NCI-H510A (cell line): ENCODE measurements at regions not wholly inside any gene's neighbourhood (a gene's known extent, or its start where the extent isn't known, plus 50 kb on each side); places are given as distances from the start of the nearest gene placed in this dataset.
A peak's percentile ranks its signal among the peaks of the same experiment; 100 is the strongest.

Experiments
- DNase-seq: peaks from one replicate; lab custom pipeline; 2025; lab: John Stamatoyannopoulos, UW

DNA sequence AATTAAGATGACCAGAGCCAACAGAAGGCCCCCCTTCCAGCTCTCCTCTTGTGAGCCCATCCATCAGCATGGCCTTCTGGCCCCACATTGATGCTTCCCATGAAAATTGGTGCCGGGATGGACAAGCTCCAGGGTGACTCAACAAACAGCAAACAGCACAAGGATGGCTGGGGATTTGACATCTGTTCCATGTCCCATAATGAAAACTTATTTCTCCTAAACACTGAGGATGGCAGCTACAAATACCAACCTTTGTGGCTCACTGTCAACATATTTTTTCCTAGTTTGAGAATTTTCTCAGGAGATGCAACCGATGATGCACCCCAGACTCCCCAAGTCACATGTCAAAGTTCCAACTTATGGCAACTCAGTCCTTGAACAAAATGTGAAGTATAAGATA is 169.6 kb upstream of the SIX2 start:
- no peak for DNase-seq

DNA sequence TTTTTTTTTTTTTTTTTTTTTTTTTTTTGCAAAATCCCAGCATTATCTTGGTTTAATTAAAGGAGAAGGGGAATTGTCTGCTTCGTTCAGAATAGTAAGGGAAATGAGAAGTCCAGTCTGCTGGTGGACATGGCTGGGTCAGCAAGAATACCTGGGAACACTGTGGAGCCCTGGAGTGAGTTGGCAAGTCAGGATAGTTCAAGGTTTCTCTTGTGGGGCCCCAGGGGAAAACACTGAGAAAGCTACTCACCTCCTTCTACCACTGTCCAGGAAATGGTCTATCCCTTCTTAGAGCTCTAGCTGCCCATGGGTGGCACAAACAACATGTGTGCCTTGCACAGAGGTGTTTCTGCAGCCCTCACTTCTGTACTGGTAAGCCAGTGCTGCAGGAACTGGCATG is 169.1 kb upstream of the SIX2 start:
- DNase-seq = no peak

DNA sequence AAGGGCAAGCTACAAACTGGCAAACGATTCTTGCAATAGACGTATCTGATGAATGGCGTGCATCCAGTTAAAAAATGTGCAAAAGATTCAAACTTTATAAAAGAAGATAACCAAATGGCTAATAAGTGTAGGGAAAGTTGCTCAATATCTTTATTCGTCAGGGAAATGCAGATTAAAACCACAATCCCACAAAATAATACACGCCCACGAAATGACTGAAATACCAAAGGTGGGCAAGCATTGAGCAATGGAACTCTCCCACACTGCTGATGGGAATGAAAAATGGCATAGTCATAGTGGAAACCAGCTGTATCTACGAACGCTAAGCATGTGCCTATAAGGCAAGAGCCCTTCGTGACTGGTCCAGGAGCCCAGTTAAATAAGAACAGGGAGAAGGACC is 168.6 kb upstream of the SIX2 start:
- DNase-seq = no peak

DNA sequence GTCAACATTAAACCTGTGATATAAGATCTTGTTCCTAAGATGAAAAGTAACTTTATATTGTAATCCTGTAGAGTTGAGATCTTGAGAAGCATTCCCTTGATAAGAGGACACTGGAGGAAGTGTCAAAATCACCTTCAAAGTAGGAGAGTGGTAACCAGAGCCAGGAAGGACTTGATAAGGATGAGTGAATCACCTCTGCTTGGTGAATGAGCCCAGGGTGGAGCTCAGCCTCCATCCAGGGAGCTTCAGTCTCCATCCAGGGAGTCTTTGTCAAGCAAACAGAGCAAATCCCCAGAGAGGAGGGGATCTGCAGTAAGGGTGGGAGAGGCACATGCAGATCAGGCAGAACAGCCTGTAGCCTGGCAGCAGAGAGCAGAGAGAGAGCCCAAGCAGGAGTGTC is 167.1 kb upstream of the SIX2 start:
- DNase-seq = no peak

DNA sequence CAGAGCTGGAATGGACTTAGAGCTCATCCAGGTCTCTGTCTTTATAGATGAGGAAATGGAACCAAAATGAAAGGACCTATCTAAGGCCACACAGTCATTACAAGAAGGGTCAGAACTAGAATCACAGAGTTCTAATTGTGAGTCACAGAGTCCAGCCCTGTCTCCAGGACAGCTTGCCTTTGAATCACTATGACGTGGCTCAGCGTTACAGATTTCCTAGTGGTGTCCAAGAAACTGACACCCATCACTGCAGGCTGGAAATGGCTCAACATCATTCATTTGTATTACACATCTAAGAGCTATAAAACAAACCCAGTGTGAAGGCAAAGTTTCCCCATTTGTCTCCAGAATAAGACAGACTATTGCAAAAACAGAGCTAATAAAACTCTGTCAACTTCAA is 164.3 kb upstream of the SIX2 start:
- no peak for DNase-seq

DNA sequence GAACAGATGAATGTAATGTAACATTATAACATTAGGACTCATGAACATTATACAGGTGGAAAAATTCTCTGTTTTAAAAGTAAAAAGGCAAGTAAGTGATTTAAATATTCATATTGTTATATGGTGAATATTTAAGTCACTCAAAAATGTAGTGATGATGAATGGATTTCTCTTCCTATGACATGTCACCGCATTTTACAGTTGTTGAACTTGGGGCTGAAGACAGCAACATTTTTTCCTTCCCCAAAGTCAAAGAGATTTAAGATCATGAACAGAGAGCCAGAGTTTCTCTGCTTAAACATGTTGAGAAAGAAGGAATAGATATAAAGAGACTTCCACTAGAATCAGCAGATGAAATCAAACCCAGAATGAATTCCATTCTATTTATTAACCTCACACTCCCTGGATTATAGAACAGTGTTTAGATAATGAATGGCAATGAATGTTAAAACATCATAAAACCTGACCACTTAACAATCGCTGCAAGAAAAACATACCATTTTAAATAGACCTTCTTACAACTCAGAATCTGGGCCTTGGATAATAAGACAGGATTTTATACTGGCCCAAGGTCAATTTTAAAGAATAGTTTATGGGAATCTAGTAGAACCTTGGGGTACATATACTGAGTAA is 163.6 kb upstream of the SIX2 start:
- no peak for DNase-seq

DNA sequence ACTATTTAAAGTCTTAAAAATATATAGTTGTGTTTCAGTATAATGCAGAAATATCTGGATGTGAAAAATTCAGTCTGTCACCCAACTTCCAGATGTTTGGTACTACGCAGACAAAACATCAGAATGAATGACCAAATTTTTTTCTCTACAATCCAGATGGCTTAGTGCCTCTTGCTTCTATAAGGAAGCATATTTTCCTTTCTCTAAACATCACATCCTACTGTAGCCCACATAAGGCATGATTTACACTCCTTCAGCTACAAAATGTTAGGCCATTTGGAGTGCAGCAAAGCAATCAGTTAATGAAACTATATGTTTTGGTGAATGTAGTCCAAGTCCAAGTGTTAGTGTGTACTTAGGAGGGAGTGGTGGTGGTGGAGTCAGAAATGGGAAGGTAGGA is 162.9 kb upstream of the SIX2 start:
- DNase-seq = no peak

DNA sequence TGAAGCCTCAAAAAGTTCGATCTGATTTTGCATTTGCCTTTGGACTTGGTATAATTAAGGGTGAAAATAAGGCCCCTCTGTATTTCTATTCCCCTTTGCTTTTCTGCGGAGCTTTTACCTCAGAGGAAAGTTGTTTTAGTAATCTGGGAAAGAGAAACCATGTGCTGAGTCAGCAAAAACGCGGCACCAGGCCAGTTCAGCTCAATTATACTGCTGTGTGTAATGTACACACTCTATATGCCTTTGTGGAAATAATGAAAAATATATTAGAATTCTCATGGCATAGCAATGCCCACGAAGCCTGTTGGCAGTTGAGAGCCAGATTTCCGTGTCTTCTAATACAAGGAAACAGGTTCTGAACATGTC is 161.9 kb upstream of the SIX2 start:
- no peak for DNase-seq

DNA sequence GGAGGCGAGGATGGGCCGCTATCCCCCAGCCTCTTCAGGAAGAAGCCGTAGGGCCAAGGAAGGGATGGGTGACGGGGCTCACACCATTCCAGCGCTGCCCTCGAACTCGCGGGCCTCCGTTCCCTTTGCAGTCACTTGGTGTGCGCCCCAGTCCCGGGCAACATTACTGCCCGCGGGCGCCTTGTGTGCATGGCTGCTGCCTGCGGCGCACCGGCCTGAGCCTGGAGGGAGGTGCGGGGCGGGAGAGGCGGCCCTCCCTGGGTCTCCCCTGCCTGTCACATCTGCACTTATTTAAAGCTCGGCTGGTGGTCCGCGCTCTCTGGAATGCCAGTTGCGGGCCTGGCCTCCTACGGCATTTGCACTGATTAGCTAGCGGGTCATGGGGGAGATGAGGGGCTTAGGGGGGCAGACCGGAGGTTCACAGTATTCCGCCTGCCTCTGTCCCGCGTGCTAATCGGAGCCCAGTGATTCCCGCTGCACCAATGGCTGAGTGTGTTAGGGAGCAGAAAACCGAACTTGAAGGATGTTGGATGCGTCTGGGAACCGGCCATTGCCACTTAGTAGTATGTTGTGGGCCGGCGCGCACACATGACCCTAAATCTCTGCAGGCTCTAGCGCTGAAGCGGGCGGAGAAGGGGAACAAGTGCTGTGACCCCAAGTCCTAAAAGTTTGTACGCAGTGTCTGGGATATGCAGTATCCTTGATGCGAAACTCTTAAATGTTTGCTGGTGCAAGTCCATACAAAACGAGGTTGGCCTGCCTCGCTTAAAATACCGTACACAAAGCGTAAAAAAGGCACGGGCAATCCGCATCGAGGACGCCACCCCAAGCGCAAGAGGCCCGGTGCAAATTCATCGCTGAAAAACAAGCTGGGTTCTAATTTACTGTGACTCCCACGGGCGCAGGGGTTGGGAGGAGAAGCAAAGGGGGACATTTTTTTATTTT is 161.2 kb upstream of the SIX2 start:
- no peak for DNase-seq

DNA sequence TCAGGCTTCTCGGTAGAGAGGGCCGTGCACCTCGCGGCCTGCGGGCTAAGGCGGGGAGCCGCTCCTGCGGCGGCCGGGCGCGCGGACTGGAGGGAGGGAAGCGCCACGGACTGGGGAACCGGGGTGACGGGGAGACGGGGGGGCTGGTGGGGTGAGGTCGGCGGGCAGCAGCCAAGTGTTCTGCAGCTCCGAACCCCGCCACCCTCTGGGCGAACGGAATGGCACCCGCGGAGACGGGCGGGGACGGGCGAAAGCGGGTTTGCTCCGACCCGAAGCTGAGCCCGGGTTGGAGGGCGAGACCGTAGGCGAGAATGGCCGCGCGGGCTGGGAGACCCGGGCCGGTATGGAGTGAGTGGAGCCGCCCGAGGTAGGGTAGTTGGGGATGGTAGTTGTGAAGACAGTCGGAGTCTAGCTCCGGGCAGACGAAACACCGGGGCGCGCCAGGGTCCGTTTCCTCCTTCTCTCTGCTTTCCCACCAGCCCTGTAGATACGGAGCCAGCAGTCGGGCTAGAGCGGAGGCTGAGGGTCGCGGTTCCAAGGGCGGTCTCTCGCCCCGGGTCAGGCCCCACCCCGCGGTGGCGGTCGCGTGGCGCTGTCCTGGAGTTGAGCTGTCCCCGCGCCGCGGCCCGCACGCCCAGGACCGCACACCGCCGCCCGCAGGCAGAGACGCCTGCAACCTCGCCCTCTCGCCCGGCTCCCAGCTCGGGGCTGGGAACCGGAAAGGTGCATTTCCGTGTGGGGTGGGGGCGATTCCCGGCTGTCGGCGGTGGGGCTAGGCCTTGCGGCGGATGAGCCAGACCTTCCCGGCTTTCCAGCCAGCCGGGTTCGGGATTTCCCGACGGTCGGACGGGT is 160.3 kb upstream of the SIX2 start:
- no peak for DNase-seq

DNA sequence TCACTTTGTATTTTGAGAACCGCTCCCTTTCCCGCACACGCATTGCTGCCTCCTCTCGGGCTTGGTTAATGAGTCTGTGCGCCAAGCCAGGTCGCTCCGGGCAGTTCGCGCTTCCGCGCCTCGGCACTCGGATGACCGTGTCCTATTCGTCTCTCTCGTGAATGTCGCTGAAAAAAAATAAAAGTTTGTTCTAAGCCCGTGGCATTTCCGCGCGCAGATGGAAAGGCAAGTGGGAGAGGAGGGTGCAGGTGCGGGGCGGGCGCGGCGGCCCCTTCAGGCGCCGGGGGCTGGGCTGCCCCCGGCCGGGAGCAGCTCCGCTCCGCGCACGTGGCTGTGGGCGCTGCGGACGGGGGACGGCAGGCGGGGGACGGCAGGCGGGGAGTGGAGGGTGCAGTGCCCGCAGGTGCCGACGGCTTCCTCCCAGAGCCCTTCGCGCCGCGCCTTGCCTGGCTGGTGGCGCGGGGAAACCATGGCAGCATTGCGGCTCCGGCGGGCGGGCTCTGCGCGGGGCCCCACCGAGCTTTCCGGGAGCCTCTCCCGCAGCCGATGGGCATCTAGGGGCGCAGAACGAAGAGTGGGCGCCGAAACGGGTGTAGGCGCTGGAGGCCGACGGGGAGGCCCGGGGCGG is 159.6 kb upstream of the SIX2 start:
- peak; percentile 58 for DNase-seq

DNA sequence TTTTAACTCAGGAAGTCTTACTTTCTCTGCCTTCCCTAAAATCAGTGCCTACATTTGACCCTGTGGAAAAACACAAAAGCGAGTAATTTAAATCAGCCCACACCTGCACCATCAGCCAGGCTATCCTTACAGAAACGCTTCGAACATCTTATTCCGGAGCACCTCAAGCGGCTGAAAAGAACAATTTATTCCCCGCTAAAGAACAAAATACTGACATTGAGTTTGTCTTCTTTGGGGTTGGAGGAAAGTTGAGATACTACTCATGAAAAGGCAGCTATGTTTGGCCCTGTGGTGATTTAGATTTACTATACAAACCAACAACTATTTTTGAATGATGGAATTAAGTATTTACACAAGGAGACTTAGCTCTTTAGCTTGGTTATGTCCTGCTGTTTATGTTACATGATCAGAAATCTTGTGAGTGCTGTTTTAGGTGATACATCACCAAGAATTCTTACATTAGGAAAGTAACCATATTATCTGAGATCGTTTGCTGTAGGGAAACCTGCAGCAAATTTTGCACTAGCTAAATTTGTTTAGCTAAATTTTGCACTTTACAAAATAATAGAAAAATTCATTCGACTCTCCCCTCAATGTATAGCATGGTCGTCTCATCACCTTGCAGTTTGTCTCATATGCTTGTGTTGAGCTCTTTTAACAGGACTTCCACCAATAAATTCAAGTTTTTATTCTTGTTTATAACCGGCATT is 158.8 kb upstream of the SIX2 start:
- DNase-seq = no peak

DNA sequence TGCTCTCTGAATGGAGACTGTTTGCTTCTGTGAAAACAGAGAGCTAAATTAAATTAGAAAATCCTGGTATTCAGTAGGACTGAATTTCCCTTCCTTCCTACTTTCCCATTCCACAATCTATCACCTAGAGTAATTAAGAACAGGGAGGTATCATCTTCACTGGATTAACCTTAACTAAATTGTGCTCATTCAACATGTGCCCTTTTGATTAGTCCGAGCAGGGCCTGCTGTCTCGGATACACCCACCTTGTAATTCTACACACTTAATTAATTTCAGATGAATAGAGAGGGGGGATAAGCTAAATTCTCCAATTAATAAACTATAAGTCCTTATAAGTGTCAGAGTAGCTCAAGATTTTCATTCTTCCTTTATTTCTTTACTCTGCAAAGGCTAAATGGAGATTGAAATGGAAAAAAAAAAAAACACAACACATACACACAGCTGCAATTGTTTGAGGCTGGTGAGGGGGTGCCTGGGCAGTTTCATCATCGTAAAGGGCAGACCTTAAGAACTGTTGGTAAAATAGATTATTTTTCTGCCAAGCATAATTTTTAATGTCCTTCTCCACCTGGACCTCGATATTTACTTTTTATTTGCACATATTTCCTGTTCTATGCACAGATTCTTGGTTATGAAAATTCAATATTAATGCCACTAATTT is 157.1 kb upstream of the SIX2 start:
- DNase-seq = no peak

DNA sequence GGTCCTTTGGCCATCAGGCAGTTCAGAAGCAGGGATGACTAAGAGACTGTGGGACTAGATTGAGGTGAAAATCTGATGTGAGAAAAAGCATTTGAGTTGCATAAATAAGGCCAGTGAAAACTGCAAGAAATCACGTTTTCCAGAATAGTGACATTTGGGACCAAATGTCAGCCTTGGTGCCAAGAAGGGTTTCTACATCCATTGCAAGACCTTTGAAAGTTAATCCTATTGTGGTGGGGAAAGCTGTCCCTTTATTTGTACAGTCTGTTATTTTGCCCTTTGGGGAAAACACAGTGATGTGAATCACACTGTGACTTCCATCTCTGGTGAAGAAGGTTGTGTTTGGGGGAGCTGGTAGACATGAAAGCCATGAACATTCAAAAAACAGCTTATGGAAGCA is 153.5 kb upstream of the SIX2 start:
- DNase-seq = no peak

DNA sequence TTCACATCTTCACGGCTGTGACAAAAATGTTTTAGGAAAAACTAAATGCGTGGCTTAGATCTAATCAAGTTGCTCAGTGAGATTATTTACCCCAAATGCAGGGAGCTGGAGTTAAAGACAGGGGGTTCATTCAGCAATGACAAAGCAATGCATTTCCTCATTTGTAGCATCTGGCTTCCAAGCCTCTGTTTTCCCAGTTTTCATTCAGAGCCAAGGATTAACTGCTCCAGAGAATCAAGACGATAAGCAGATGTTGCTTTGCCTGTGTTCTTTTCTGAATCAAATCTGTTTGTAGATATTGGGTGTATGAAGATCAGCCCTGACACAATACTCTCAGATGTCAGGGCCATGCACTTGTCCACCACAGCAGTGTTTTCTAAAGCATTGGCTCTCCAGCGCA is 147.4 kb upstream of the SIX2 start:
- DNase-seq = no peak

DNA sequence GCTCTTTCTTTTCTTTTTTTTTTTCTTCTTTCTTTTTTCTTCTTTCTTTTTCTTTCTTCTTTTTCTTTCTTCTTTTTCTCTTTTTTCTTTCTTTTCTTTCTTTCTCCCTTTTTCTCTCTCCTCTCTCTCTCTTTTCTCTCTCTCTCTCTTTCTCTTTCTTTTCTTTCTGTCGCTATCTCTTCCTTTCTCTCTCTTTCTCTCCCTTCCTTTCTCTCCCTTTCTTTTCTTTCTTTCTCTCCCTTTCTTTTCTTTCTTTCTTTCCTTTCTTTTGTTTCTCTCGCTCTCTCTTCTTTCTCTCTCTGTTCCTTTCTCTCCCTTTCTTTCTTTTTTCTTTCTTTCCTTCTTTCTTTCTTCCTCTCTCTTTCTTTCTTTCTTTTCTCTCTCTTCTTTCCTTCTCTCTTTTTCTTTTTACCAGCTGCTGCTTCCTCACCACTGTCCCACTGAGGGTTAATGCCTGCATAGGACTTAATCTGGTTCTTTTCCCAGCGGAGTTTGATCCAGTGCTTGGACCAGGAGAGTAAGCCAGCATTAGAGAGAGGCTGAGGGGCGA is 145.4 kb upstream of the SIX2 start:
- DNase-seq = no peak

DNA sequence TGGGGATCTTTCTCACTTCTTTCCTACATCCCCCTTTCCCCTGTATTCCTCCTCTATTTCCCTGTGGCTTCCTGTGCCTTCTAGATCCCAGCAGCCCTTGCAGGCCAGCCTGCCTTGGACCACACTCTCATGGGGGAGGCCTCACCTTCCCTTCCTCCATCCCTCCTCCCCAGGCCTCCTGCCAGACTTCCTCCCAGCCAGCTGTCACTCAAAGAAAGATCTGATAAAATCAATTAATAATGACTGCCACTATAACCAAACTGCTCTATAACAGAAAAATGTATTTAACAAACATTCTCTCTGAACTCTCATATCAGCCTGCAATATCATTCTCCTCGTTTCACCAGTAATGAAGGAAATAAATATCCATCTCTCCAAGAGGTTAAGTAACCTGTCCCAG is 144.9 kb upstream of the SIX2 start:
- no peak for DNase-seq

DNA sequence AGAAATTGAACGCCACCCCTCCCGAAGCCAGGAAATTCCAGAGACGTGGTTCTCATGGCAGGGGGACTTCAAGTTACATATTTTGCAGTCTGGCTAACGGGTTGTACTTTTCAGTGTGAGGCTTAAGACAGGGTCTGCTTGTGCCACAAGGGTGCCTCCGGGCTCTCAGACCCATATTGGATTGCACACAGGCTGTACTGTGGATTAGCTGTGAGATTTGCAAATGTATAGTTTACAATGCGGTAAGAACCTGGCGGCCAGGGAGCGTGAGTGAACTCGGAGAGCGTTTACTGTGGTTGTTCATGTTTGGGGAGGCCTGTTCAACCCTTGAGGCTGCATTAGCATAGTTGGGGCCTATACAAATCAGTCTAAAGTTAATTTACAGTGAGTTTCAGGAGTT is 143.9 kb upstream of the SIX2 start:
- no peak for DNase-seq

DNA sequence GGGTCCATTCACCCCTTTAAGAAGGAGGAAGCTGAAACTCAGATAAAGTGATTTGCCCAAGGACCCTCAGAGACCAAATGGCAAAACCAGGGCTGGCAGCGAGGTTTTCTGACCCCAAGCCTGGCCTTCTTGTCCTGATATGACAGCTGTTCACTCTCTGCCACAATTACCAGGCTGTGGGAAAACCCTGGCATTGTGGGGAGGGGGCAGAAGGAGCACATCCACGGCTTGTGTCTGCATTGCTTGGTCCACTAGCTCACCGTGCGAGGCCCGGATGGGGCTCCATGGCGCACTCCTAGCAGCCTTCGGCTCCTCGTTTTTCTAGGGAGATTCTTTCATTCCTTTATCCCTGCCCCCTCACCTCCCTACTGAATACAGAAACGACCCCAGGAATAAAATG is 143.4 kb upstream of the SIX2 start:
- no peak for DNase-seq

DNA sequence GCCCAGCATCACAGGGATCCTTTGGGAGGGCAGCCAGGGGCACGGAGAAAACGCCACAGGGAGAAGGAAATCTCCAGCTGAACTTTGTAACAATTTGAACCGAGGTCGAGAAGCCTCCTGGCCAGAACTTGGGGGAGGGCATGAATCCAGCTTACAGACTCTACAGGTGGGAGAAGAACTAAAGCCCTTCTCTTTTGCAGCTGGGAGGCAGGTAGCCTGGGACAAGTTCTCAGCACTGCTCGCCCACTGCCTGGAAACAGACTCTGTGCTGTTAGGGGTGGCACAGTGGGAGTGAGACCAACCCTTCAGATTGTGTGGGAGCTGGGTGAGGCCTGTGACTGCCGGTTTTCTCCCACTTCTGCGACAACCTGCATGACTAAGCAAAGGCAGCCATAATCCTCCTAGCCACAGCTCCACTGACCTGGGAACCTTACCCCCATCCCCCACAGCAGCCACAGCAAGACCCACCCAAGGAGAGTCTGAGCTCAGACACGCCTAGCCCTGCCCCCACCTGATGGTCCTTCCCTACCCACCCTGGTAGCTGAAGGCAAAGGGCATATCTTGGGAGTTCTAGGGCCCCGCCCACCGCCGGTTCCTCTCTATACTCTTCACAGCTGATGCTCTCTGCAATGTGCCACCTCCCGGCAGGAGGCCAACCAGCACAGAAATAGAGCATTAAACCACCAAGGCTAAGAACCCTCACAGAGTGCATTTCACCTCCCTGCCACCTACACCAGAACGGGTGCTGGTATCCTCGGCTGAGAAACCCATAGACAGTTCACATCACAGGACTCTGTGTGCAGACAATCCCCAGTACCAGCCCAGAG is 136.0 kb upstream of the SIX2 start:
- no peak for DNase-seq
